ENCODE measurements at regions not wholly inside any gene's neighbourhood (a gene's known extent, or its start where the extent isn't known, plus 50 kb on each side); places are given as distances from the start of the nearest gene placed in this dataset.
"Not testable (repeated sequence)": the region's sequence is repeated elsewhere in the genome, so short reads cannot be mapped to it uniquely, and the experiment has no call there.

- no peak for DNase-seq
These were observed 374.0 kb downstream of the NFIB start for GRCh38 chr9:13939701-13940490.

GRCh38 chr9:13939134-13939533 is 374.8 kb downstream of the NFIB start:
- DNase-seq: no peak

GRCh38 chr9:13934416-13934815 is 379.5 kb downstream of the NFIB start:
- no peak for DNase-seq

DNA sequence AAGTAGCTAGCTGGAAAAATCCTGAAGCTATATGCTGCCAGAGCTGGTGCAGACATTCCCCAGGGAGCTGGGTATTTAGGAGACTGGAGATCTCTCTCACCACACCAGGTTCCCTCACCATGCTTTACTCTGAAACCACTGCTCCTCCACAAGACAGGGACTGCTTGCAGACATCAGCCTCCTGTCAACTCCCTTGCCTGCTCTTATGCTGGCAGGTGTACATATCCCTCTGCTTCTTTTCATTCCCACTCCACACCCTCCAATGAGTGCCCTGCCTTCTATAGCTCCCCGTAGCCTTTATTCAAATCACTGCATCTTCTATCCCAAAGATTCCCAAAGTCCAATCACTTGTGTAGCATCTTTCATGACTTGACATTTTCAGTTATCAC is 380.7 kb downstream of the NFIB start:
- DNase-seq: no peak

GRCh38 chr9:13932528-13933267 is 381.2 kb downstream of the NFIB start:
- no peak for DNase-seq

DNA sequence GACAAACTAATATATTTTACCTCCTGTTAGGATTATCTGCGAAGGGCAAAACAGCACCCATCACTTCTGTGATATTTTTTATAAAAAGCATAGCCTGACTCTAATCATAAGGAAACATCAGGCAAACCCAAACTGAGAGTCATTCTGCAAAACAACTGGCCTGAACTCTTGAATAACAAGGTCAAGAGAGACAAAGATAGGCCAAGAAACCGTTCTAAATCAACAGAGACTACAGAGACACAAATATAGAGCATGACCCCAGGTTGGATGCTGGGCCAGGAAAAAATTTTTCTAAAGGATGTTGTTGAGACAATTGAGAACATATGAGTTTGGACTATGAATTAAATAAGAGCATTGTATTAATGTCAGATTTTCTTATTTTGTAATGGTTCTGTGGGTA is 384.9 kb downstream of the NFIB start:
- no peak for DNase-seq

GRCh38 chr9:13923381-13923780 is 390.6 kb downstream of the NFIB start:
- no peak for DNase-seq

- DNase-seq: no peak
These were observed 393.4 kb downstream of the NFIB start for GRCh38 chr9:13920557-13920956.

DNA sequence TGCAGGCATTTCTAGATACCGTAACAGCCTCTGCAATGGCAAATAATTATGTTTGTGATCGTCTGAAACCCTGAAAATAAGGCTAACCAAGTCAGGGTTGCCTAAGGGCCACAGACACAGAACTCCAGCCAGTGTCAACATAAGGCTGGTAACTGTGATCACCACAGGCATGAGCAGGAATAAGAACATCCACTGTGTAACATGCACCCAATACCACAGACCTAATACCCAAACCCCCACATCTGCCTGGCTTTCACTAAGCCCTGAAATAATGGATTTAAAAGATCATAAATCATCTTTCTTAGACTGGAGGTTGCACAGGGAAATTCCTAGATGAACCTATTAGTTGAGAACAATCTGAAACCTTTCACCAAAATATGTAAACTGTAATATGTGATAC is 394.5 kb downstream of the NFIB start:
- DNase-seq: no peak

GRCh38 chr9:13917534-13917933 is 396.4 kb downstream of the NFIB start:
- no peak for DNase-seq

GRCh38 chr9:13915591-13916301 is 398.2 kb downstream of the NFIB start:
- no peak for DNase-seq

GRCh38 chr9:13915131-13915530 is 398.8 kb downstream of the NFIB start:
- DNase-seq: no peak

- no peak for DNase-seq
These were observed 402.5 kb downstream of the NFIB start for GRCh38 chr9:13911473-13911872.

DNA sequence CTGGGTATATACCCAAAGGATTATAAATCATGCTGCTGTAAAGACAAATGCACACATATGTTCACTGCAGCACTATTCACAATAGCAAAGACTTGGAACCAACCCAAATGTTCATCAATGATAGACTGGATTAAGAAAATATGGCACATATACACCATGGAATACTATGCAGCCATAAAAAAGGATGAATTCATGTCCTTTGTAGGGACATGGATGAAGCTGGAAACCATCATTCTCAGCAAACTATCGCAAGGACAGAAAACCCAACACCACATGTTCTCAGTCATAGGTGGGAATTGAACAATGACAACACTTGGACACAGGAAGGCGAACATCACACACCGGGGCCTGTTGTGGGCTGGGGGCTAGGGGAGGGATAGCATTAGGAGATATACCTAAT is 406.1 kb downstream of the NFIB start:
- not testable (repeated sequence) for DNase-seq

GRCh38 chr9:13904746-13905145 is 409.2 kb downstream of the NFIB start:
- DNase-seq: no peak

GRCh38 chr9:13904311-13904710 is 409.6 kb downstream of the NFIB start:
- no peak for DNase-seq

DNA sequence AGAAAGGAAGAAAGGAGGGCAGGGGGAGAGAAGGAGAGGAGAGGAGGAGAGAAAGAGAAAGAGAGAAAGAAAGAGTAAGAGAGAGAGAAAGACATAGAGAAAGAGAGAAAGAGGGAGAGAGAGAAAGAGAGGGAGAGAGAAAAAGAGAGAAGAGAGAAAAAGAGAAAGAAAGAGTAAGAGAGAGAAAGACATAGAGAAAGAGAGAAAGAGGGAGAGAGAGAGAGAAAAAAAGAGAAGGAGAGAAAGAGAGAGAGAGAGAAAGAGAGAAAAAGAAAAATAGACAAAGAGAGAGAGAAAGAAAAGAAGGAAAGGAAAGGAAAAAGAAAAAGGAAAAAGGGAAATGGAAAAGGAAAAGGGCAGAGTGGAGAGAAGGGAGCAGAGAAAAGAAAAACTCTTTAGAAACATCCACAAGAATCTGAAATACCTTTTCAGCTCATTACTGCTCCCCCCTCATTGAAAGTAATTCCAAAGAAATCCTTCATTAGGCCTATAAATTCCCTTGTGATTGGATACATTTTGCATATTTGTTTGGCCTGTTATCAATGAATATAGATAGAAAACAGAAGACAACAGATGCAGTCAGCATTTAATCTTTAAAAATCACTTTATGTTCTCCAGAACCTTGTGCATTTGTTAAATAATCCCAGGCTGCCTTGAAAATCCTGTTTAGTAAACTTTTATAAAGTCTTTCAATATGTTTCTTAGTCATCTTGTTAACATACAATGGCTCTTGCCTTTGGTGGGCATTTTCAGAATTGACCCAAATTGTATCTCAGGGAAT is 411.5 kb downstream of the NFIB start:
- no peak for DNase-seq

- DNase-seq: no peak
These were observed 412.8 kb downstream of the NFIB start for GRCh38 chr9:13901176-13901575.

DNA sequence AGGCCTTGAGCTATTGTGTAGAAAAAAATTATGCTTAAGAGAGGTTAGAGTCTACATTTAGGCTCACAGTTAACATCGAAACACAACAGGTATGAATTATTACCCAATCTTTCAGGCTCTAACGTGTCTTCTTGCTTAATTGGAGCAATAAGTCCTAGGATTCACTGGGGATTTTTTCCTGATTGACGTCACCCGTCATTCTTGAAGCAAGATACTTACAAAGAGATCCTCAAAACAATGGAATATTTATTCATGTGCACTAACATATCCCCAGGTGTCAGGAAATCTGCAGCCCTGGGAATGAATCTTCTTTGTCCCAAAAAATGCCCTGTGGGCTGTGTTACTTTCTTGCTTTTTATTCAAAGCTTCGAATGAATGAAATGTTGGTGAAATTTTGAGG is 413.5 kb downstream of the NFIB start:
- no peak for DNase-seq

- no peak for DNase-seq
These were observed 414.0 kb downstream of the NFIB start for GRCh38 chr9:13899924-13900323.

DNA sequence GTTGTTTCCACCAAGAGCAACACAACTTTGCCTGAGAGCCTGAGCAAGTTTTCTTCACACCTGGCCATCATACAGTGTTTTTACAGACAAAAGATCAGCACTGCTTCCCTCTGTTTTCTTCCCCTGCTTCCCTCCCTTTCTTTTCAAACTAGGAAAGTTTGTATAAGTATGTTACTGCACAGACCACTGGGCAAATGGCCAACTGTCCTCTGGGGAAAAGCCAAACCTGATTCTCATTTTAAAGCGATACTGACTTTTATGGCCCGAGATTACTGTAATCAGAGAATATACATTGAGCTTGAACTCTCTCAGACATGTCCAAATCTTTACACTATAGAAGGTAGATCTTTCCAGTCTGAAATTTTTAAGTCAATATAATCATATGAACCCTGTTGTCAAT is 415.0 kb downstream of the NFIB start:
- DNase-seq: no peak

DNA sequence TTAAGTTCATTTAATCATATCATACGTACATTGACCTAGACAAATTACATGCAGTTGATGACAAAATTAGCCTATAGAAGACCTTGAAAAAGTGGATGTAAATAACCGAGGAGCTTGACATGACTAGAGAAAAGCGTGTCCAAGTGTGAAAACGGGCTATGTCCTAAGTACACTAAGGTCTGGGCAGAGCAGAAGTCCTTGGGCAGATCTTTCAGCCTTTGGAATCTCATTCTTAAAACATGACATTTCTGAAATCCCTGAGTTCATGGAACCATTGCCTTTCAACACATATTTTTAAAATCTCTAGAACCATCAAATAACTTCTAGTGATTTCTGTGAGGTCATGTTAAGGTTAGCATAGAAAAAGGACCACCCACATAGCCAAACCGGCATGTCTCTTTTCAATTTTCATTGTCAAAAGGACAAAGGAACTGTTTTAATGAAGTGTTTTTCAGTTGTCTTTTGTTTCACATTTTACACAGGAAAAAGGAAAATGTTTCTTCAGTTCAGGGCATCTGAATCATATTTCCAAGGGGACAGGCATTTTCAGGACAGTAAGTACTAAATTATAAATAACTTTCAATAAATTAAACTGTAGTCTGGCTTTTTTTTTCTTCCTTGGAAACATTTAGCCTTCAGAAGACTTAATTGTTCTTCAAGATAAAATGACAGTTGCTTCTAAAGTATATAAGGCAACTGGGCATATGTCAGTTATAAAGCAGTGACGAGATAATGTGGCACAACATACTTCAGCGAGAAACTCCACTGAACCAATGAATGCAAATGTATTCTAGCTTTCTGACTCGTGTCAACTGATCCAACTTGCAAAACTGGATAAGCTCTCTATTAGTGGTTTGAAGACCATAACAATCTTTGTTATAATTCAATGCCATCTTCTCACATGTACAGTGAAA is 416.8 kb downstream of the NFIB start:
- no peak for DNase-seq
